HG03066 (cell line): ENCODE measurements at regions not wholly inside any gene's neighbourhood (a gene's known extent, or its start where the extent isn't known, plus 50 kb on each side); places are given as distances from the start of the nearest gene placed in this dataset.
"Not testable (repeated sequence)": the region's sequence is repeated elsewhere in the genome, so short reads cannot be mapped to it uniquely, and the experiment has no call there.

Experiments used
- ATAC-seq: cut with Tn5 transposase; IDR thresholded peaks from one replicate; pipeline ENCODE4 v1.9.1; 2021; ENCODE audit warnings: low read depth; ENCODE audit not compliant: unreplicated experiment

GRCh38 chrX:139077281-139078250 is 366.0 kb upstream of the FGF13 start:
- ATAC-seq: no peak

GRCh38 chrX:139063364-139063763 is 351.8 kb upstream of the FGF13 start:
- ATAC-seq: no peak

DNA sequence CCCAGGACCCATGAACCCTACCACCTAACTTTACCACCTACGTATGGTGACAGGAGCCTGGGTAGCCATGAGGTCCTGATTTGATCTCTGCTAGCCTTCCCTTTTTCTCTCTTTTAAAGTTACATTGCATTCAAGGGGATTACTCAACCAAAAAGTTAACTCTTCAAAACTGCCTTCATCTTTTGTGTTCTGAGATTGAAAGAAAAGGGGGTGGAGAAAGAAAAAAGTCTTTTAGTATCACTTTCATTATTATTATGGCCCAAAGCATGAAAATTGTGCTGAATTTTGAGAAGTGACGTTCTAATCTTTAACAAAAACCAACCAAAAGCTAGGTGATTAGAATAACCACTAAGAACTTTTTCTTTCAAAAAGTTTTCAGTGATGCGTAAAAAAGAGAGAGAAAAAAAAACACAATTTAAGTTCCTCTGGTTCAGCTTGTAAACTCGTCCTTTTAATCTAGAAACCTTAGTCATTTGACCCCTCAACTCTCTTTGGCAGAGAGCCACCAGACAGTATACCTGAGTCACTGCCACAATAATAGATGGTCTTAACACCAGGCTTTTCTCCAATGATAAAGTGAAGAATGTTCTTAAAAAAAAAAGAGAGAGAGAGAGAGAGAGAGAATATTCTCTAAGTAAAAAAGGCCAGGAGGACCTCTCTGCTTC is 347.4 kb upstream of the FGF13 start:
- no peak for ATAC-seq

GRCh38 chrX:139052461-139052860 is 340.9 kb upstream of the FGF13 start:
- no peak for ATAC-seq

DNA sequence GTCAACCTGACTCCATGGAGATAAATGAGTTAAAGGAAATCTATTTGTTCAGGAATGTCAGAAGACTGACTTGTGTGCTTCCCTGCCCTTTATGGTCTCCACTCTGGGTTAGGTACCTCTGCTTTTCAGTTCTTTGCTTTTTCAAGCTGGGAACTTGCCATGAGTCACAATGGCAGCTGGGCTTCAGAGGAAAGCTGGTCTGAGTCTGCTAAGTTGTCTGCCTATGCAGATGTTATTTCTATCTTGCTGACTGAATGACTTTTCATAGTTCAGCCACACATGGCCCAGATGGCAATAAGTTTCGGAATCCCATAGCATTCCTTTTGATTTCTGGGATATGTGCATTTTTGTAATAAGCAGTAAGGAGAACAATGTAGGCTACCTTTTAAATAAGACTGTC is 337.9 kb upstream of the FGF13 start:
- no peak for ATAC-seq

GRCh38 chrX:139044680-139045079 is 333.2 kb upstream of the FGF13 start:
- ATAC-seq: no peak

DNA sequence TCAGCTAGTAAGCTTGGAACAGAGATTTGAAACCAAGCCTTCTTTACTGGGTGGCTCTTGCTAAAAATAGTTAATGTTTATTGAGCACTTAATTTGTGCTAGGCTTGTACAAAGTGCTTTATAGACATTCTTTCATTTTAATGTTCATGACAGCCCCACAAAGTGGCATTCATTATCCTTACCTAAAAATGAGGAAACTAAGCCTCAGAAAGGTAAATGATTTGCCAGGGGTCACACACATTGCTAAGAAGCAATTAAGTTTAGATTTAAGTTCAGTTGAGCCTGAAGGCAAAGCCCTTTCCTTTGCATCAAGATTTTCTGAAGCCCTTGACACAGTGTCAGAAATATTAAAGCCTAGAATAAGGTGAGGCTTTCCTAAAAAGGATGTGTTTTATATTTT is 327.5 kb upstream of the FGF13 start:
- no peak for ATAC-seq

GRCh38 chrX:139026811-139027210 is 315.3 kb upstream of the FGF13 start:
- ATAC-seq: no peak

GRCh38 chrX:139026406-139026805 is 314.9 kb upstream of the FGF13 start:
- ATAC-seq: no peak

DNA sequence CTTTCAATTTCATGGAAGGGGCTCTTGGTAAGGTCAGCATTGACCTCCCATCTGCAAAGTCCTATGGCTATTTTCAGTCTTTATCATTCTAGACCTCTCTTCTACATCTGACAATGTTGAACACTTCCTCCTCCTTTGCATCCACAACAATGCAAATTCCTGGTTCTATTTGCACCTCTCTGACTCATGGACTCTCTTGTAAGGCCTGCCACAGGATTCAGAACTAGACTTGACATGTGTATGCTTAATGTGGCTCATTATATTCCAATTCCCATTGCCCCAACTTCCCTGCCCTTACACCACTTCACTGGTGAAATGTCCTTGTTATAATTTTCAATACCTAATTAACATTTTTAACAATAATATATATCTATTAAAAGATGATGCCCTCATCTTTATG is 314.3 kb upstream of the FGF13 start:
- ATAC-seq: no peak

- ATAC-seq: no peak
These were observed 312.0 kb upstream of the FGF13 start for GRCh38 chrX:139023531-139023930.

DNA sequence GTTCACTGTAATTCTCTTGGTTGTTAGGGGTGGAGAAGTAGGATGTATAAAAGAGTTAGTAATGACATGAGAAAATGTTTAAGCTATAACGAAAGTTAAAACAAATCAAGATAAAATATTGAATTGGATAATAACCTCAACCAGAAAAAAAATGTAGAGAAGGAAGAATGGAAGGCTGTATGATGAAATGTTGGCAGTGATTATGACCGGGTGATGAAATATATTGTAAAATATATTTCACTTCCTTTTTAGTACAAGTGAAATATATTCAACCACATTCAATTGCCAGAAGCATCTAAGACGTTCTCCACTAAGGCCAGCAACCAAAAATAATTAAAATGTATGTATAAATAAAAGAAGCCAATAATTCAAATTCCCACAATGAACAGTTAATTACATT is 309.3 kb upstream of the FGF13 start:
- no peak for ATAC-seq

DNA sequence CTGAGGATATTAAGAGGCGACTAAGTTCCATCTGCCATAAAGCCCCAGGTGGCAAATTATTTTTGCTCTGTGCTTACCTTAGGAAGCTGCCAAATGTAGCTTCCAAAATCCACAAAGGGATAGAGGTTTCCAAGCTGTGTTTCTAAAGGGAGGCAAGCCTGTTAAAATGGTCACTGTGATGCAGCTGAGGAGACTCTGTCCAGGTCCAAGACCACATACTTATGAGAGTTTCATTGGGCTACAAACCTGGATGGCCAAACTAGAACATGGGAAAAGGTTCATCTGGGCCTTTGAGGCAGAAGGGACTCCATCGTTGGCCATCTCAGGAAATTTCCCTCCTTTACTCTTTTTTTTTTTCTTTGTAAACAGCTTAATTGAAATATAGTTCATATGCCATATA is 306.9 kb upstream of the FGF13 start:
- ATAC-seq: no peak

DNA sequence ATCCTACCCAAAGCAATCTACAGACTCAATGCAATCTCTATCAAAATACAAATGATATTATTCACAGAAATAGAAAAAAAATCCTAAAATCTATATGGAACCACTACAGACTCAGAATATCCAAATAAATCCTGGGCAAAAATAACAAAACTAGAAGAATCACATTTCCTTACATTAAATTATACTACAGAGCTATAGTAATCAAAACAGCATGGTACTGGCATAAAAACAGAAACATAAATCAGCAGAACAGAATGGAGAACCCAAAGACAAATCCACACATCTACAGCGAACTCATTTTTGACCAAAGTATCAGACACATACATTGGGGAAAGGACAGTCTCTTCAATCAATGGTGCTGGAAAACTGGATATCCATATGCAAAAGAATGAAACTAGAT is 304.1 kb upstream of the FGF13 start:
- no peak for ATAC-seq

- ATAC-seq: no peak
These were observed 296.7 kb upstream of the FGF13 start for GRCh38 chrX:139008185-139008584.

DNA sequence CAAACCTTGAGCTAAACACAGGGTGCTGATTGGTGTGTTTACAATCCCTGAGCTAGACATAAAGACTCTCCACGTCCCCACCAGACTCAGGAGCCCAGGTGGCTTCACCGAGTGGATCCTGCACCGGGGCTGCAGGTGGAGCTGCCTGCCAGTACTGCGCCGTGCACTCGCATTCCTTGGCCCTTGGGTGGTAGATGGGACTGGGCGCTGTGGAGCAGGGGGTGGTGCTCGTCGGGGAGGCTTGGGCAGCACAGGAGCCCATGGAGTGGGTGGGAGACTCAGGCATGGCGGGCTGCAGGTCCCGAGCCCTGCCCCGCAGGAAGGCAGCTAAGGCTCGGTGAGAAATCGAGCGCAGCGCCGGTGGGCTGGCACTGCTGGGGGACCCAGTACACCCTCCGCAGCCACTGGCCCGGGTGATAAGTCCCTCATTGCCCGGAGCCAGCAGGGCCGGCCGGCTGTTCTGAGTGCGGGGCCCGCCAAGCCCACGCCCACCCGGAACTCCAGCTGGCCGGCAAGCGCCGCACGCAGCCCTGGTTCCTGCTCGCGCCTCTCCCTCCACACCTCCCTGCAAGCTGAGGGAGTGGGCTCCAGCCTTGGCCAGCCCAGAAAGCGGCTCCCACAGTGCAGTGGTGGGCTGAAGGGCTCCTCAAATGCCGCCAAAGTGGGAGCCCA is 292.5 kb upstream of the FGF13 start:
- not testable (repeated sequence) for ATAC-seq

DNA sequence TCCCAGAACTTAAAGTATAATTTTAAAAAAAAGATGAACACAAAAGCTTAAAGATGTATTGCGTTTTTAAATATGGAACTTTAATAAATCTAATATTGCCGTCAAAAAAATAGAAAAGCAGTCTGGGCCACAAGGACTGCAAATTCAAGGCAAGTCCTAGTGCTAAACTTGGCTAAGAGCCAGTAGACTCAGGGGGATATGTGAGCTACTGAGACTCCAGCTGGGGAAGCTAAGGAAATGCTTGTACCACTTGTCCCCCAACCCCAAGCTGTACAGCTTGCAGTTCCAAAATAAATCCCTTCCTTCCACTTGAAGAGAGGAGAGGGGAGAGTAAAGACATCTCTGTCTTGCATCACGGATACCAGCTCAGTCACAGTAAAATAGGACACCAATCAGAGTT is 290.8 kb upstream of the FGF13 start:
- no peak for ATAC-seq

DNA sequence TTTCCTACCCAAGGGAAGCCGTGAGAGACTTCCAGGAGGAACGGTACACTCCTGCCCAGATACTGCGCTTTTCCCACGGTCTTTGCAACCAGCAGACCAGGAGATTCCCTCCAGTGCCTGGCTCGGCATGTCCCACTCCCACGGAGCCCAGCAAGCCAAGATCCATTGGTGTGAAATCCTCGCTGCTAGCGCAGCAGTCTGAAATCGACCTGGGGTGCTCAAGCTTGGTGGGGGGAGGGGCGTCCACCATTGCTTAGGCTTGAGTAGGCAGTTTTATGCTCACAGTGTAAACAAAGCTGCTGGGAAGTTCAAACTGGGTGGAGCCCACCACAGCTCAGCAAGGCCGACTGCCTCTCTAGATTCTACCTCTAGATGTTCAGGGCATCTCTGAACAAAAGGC is 284.8 kb upstream of the FGF13 start:
- ATAC-seq: no peak

DNA sequence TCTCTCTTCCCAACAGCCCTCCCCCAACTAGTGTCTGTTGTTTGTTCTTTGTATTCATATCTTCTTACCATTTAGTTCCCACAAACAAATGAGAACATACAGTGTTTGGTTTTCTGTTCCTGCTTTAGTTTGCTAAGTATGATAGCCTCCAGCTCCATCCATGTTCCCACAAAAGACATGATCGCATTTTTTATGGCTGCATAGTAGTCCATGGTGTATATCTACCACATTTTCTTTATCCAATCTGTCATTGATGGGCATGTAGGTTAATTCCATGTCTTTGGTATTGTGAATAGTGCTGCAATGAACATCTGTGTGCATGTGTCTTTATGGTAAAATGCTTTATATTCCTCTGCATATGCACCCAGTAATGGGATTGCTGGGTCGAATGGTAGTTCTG is 283.9 kb upstream of the FGF13 start:
- ATAC-seq: no peak

- not testable (repeated sequence) for ATAC-seq
These were observed 278.9 kb upstream of the FGF13 start for GRCh38 chrX:138990425-138990824.

DNA sequence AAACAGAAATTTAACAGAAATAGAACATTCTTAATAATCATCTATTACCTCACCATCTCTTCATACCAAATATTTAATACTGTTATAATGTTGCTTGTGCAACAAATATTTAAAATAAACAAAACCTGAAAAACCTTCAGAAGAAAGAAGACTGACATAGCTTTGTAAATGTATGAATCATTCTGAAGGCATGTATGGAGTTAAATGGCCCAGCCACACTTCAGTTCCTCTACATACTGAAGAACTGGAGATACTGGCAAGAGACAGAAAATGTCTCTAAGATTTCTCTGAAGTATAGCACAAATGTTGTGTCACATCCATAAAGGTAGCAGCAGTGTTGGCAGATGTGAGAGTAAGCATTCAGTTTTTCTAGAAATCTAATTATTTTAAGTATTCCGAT is 275.3 kb upstream of the FGF13 start:
- ATAC-seq: no peak
